ENCODE measurements at regions not wholly inside any gene's neighbourhood (a gene's known extent, or its start where the extent isn't known, plus 50 kb on each side); places are given as distances from the start of the nearest gene placed in this dataset.

- no peak for TF ChIP-seq CTCF (IDR thresholded peaks at IDR 0.05; ENCODE audit: borderline replicate concordance, control extremely low read depth, extremely low read depth, insufficient read depth, missing control alignments)
- in situ Hi-C loops (cut with MboI; ENCODE audit: low sequenced_read_pairs, unreplicated experiment), result no loop called here
- DNase-seq (ENCODE audit: low spot score), result no peak
These were observed 167.5 kb upstream of the DPYD start for GRCh38 chr1:98088381-98088780.

- in situ Hi-C loops (cut with MboI; ENCODE audit: low sequenced_read_pairs, unreplicated experiment), result no loop called here
- no peak for DNase-seq (ENCODE audit: low spot score)
These were observed 166.1 kb upstream of the DPYD start for GRCh38 chr1:98086796-98087441.

GRCh38 chr1:98086156-98086555, 165.3 kb upstream of the DPYD start:
- DNase-seq (ENCODE audit: low spot score), result no peak
- in situ Hi-C loops (cut with MboI; ENCODE audit: low sequenced_read_pairs, unreplicated experiment), result no loop called here
- TF ChIP-seq CTCF (IDR thresholded peaks at IDR 0.05; ENCODE audit: borderline replicate concordance, control extremely low read depth, extremely low read depth, insufficient read depth, missing control alignments), result no peak

More at GRCh38 chr1:98086796-98087441, 166.1 kb upstream of the DPYD start:
- TF ChIP-seq CTCF (IDR thresholded peaks at IDR 0.05; ENCODE audit: borderline replicate concordance, control extremely low read depth, extremely low read depth, insufficient read depth, missing control alignments), result no peak

- DNase-seq (ENCODE audit: low spot score), result no peak
- in situ Hi-C loops (cut with MboI; ENCODE audit: low sequenced_read_pairs, unreplicated experiment), result no loop called here
- TF ChIP-seq CTCF (IDR thresholded peaks at IDR 0.05; ENCODE audit: borderline replicate concordance, control extremely low read depth, extremely low read depth, insufficient read depth, missing control alignments), result no peak
These were observed 163.4 kb upstream of the DPYD start for GRCh38 chr1:98084188-98084587.

- in situ Hi-C loops (cut with MboI; ENCODE audit: low sequenced_read_pairs, unreplicated experiment), result no loop called here
- DNase-seq (ENCODE audit: low spot score), result no peak
- TF ChIP-seq CTCF (IDR thresholded peaks at IDR 0.05; ENCODE audit: borderline replicate concordance, control extremely low read depth, extremely low read depth, insufficient read depth, missing control alignments), result no peak
These were observed 161.1 kb upstream of the DPYD start for GRCh38 chr1:98081944-98082343.

- in situ Hi-C loops (cut with MboI; ENCODE audit: low sequenced_read_pairs, unreplicated experiment), result no loop called here
- no peak for TF ChIP-seq CTCF (IDR thresholded peaks at IDR 0.05; ENCODE audit: borderline replicate concordance, control extremely low read depth, extremely low read depth, insufficient read depth, missing control alignments)
- DNase-seq (ENCODE audit: low spot score), result no peak
These were observed 157.8 kb upstream of the DPYD start for GRCh38 chr1:98078596-98078995.

Measured in GM13976 (cell line).